H1 (cell line): ENCODE measurements at regions not wholly inside any gene's neighbourhood (a gene's known extent, or its start where the extent isn't known, plus 50 kb on each side); places are given as distances from the start of the nearest gene placed in this dataset.

Experiments used
- CTCF ChIA-PET: fragments of 300-600 bp; sonication (Branson Sonifier 250); formaldehyde crosslinking; loops from one replicate; lab custom pipeline; 2021; ENCODE audit not compliant: partially characterized antibody; lab: Charles Lee
- POLR2A ChIA-PET: fragments of 300-600 bp; sonication (Branson Sonifier 250); formaldehyde crosslinking; loops from one replicate; lab custom pipeline; 2021; ENCODE audit warnings: inconsistent platforms; ENCODE audit not compliant: partially characterized antibody; lab: Charles Lee
- DNase-seq, 2 experiments: peaks; one replicate each; pipeline versions ENCODE4 v3.0.0 to v3.0.0-alpha.2; 2010 to 2022; ENCODE audit warnings: low spot score in 2 of 2, low read depth in 1 of 2, mixed read lengths in 1 of 2
- FAIRE-seq: peaks from 2 replicates; lab custom pipeline; 2011; peaks lifted over from hg19 to GRCh38; lab: Jason Lieb, UNC
- H2AFZ ChIP-seq: 2 replicates; pipeline ENCODE4 v1.8.1; 2012; ENCODE audit warnings: low read length, inconsistent platforms
- H2AK5ac ChIP-seq: 2 replicates; pipeline ENCODE4 v1.6.1; 2013; ENCODE audit warnings: low read depth, low read length
- H2BK120ac ChIP-seq: replicated peaks from 2 replicates; pipeline ENCODE3; 2013; ENCODE audit warnings: low read depth, low read length, inconsistent platforms
- H2BK12ac ChIP-seq: 2 replicates; pipeline ENCODE4 v1.6.1; 2013; ENCODE audit warnings: low read depth, low read length
- H2BK15ac ChIP-seq: 2 replicates; pipeline ENCODE4 v1.6.1; 2013; ENCODE audit warnings: low read length
- H2BK20ac ChIP-seq: 2 replicates; pipeline ENCODE4 v1.6.1; 2013; ENCODE audit warnings: low read length
- H2BK5ac ChIP-seq: 2 replicates; pipeline ENCODE4 v1.6.1; 2013; ENCODE audit warnings: low read depth, low read length
- H3K14ac ChIP-seq: 2 replicates; pipeline ENCODE4 v1.6.1; 2013; ENCODE audit warnings: inconsistent platforms; ENCODE audit not compliant: insufficient read length
- H3K18ac ChIP-seq: 2 replicates; pipeline ENCODE4 v1.6.1; 2013; ENCODE audit warnings: low read length; ENCODE audit errors: extremely low read depth
- H3K23ac ChIP-seq: 2 replicates; pipeline ENCODE4 v1.6.1; 2013; ENCODE audit warnings: inconsistent platforms; ENCODE audit not compliant: insufficient read length
- H3K23me2 ChIP-seq: 2 replicates; pipeline ENCODE4 v1.6.1; 2013; ENCODE audit warnings: low read depth, low read length
- H3K27ac ChIP-seq: 2 replicates; pipeline ENCODE4 v1.6.1; 2011; ENCODE audit warnings: low read depth, low read length, inconsistent platforms
- H3K27me3 ChIP-seq, 4 experiments: replicated peaks in 1 of 4; 1 replicate in 1 of 4; 2 replicates in 3 of 4; pipeline versions ENCODE4 v1.6.1 to v1.8.1; 2011 to 2013; ENCODE audit warnings: low read length in 3 of 4, mild to moderate bottlenecking in 3 of 4, inconsistent platforms in 2 of 4, mixed read lengths in 2 of 4, moderate library complexity in 1 of 4; ENCODE audit not compliant: control insufficient read depth in 3 of 4, insufficient read depth in 3 of 4; ENCODE audit errors: extremely low read depth in 1 of 4
- H3K36me3 ChIP-seq, 4 experiments: 2 replicates each; pipeline versions ENCODE4 v1.6.1 to v1.8.1; 2011 to 2013; ENCODE audit warnings: mild to moderate bottlenecking in 4 of 4, low read length in 3 of 4, moderate library complexity in 2 of 4, control low read depth in 1 of 4, inconsistent platforms in 1 of 4; ENCODE audit not compliant: insufficient read depth in 4 of 4, control insufficient read depth in 2 of 4
- H3K4ac ChIP-seq: replicated peaks from 2 replicates; pipeline ENCODE3; 2013; ENCODE audit warnings: low read length, low read depth, mixed read lengths, inconsistent platforms; ENCODE audit not compliant: insufficient read length
- H3K4me1 ChIP-seq, 4 experiments: replicated peaks in 1 of 4; 1 replicate in 1 of 4; 2 replicates in 3 of 4; pipeline versions ENCODE4 v1.6.1 to v1.8.1; 2011 to 2013; ENCODE audit warnings: low read length in 3 of 4, inconsistent platforms in 2 of 4, mixed read lengths in 1 of 4; ENCODE audit not compliant: insufficient read depth in 4 of 4, control insufficient read depth in 3 of 4
- H3K4me2 ChIP-seq, 2 experiments: 2 replicates each; pipeline versions ENCODE4 v1.6.1 to v1.8.1; 2011 to 2013; ENCODE audit warnings: low read depth in 2 of 2, low read length in 2 of 2, control low read depth in 1 of 2, inconsistent platforms in 1 of 2, mild to moderate bottlenecking in 1 of 2; ENCODE audit not compliant: insufficient read depth in 1 of 2
- H3K4me3 ChIP-seq, 4 experiments: fragments of 200-600, 300-600 bp in 1 of 4; sonication (generic), shearing (Covaris generic), sonication (Bioruptor Twin) in 1 of 4; 2 replicates each; pipeline versions ENCODE4 v1.5.1 to v1.8.1; 2011 to 2016; ENCODE audit warnings: low read length in 4 of 4, low read depth in 3 of 4, control low read depth in 2 of 4, inconsistent platforms in 2 of 4, mild to moderate bottlenecking in 2 of 4, mixed read lengths in 1 of 4, moderate library complexity in 1 of 4; ENCODE audit not compliant: insufficient read depth in 2 of 4; ENCODE audit errors: extremely low read depth in 1 of 4
- H3K56ac ChIP-seq: replicated peaks from 2 replicates; pipeline ENCODE3; 2013; ENCODE audit warnings: low read depth, mild to moderate bottlenecking, mixed read lengths, low read length, inconsistent platforms; ENCODE audit not compliant: insufficient read length
- H3K79me1 ChIP-seq: 2 replicates; pipeline ENCODE4 v1.6.1; 2013; ENCODE audit warnings: low read depth, low read length, control low read depth
- H3K79me2 ChIP-seq, 2 experiments: 2 replicates each; pipeline versions ENCODE4 v1.6.1 to v1.8.1; 2012 to 2013; ENCODE audit warnings: low read length in 2 of 2, mild to moderate bottlenecking in 2 of 2, inconsistent platforms in 1 of 2; ENCODE audit not compliant: insufficient read depth in 2 of 2, control insufficient read depth in 1 of 2
- H3K9ac ChIP-seq, 4 experiments: replicated peaks in 1 of 4; 1 replicate in 1 of 4; 2 replicates in 3 of 4; pipeline versions ENCODE4 v1.6.1 to v1.8.1; 2011 to 2013; ENCODE audit warnings: low read depth in 3 of 4, low read length in 3 of 4, control low read depth in 2 of 4, mild to moderate bottlenecking in 2 of 4, moderate library complexity in 2 of 4, inconsistent platforms in 1 of 4; ENCODE audit errors: extremely low read depth in 1 of 4
- H3K9me3 ChIP-seq, 2 experiments: 2 replicates each; pipeline versions ENCODE4 v1.6.1 to v1.8.1; 2012 to 2013; ENCODE audit warnings: mild to moderate bottlenecking in 2 of 2, moderate library complexity in 2 of 2, control low read depth in 1 of 2, inconsistent platforms in 1 of 2, low read depth in 1 of 2, low read length in 1 of 2, mixed read lengths in 1 of 2; ENCODE audit not compliant: insufficient read depth in 2 of 2
- H4K20me1 ChIP-seq, 2 experiments: replicated peaks in 1 of 2; 2 replicates each; pipeline versions ENCODE3 to v1.8.1; 2011 to 2013; ENCODE audit warnings: inconsistent platforms in 2 of 2, low read length in 2 of 2, mild to moderate bottlenecking in 1 of 2; ENCODE audit not compliant: insufficient read depth in 2 of 2, control insufficient read depth in 1 of 2
- H4K5ac ChIP-seq: 2 replicates; pipeline ENCODE4 v1.6.1; 2013; ENCODE audit warnings: low read length, low read depth, mixed read lengths, inconsistent platforms; ENCODE audit not compliant: insufficient read length
- H4K8ac ChIP-seq: 2 replicates; pipeline ENCODE4 v1.8.0; 2013; ENCODE audit warnings: mild to moderate bottlenecking, moderate library complexity, low read length, inconsistent platforms; ENCODE audit not compliant: insufficient read depth; ENCODE audit errors: extremely low read depth
- H4K91ac ChIP-seq: replicated peaks from 2 replicates; pipeline ENCODE3; 2013; ENCODE audit warnings: low read length, mixed read lengths, inconsistent platforms; ENCODE audit not compliant: insufficient read length
- E2F6 ChIP-seq: IDR thresholded peaks from 2 replicates; pipeline ENCODE4 v1.6.1; 2012; ENCODE audit warnings: inconsistent platforms
- KDM1A ChIP-seq: fragments of 200-600, 300-600 bp; sonication (generic); IDR thresholded peaks from 2 replicates; pipeline ENCODE4 v1.7.1; 2016; ENCODE audit warnings: mild to moderate bottlenecking, low read length, borderline replicate concordance
- RXRA ChIP-seq: IDR thresholded peaks from 2 replicates; pipeline ENCODE4 v1.6.1; 2011; ENCODE audit warnings: low read depth, mild to moderate bottlenecking, low read length, moderate library complexity; ENCODE audit not compliant: insufficient read depth
- TEAD4 ChIP-seq: IDR thresholded peaks from 2 replicates; pipeline ENCODE4 v1.6.1; 2012; ENCODE audit warnings: low read depth, low read length, inconsistent platforms, mixed read lengths
- WGBS, 2 experiments: shearing (Covaris generic) in 1 of 2; methylation state at CpG; one replicate each; pipeline versions ENCODE4 v1.1.6 to v1.1.7; 2013 to 2015; ENCODE audit warnings: low lambda C conversion rate in 2 of 2, mixed read lengths in 2 of 2, inconsistent platforms in 1 of 2, low coverage in 1 of 2, missing lambda C conversion rate in 1 of 2; ENCODE audit not compliant: insufficient replicate concordance in 2 of 2, insufficient coverage in 1 of 2, insufficient read length in 1 of 2; ENCODE audit errors: extremely low coverage in 1 of 2, missing lambda C conversion rate in 1 of 2; 5-methylcytosine and 5-hydroxymethylcytosine counted together
- TF ChIP-seq, protein P1 (sequence below): IDR thresholded peaks from 2 replicates; pipeline ENCODE4 v1.6.1; 2011; ENCODE audit warnings: low read length, improper control_type of control experiment

GRCh38 chr11:91164452-91164822 is 941.6 kb upstream of the CHORDC1 start:
- Histone ChIP-seq H4K5ac (no peak overlapping the region), H2BK15ac (no peak overlapping the region), H2BK20ac (no peak overlapping the region), H3K4me2 (no peak overlapping the region), H2BK5ac (no peak overlapping the region), H3K4me3 (no peak overlapping the region), H3K79me1 (no peaks in the 10 kb centered on the region), H3K4me1 (no peaks in the 10 kb centered on the region), H3K23me2 (no peaks in the 10 kb centered on the region), H4K91ac (no peak overlapping the region), H3K14ac (no peak overlapping the region), H3K9ac (no peak overlapping the region), H3K36me3 (no peaks in the 10 kb centered on the region), H2BK12ac (no peak overlapping the region), H4K20me1 (no peaks in the 10 kb centered on the region), H2AK5ac (no peak overlapping the region), H3K23ac (no peak overlapping the region), H3K56ac (no peak overlapping the region), H4K8ac (no peak overlapping the region), H2BK120ac (no peak overlapping the region), H3K18ac (no peak overlapping the region), H3K4ac (no peak overlapping the region), H3K27me3 (no peaks in the 10 kb centered on the region), H3K79me2 (no peaks in the 10 kb centered on the region), H3K27ac (no peak overlapping the region), H2AFZ (no peak overlapping the region), H3K9me3 (no peaks in the 10 kb centered on the region)
- POLR2A ChIA-PET: no interaction called here
- FAIRE-seq (no peak), DNase-seq (no peak)
- CTCF ChIA-PET: no interaction called here
- whole genome bisulfite sequencing, 2 experiments: 86% methylated on average over 3 of the region's 3 CpGs; no CpG with 5 or more reads in 1 of the 2 experiments
- TF ChIP-seq E2F6 (no peak), KDM1A (no peak), RXRA (no peak), TEAD4 (no peak)
- TF ChIP-seq, protein P1, sequence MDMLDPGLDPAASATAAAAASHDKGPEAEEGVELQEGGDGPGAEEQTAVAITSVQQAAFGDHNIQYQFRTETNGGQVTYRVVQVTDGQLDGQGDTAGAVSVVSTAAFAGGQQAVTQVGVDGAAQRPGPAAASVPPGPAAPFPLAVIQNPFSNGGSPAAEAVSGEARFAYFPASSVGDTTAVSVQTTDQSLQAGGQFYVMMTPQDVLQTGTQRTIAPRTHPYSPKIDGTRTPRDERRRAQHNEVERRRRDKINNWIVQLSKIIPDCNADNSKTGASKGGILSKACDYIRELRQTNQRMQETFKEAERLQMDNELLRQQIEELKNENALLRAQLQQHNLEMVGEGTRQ: no peak
